ENCODE measurements at regions not wholly inside any gene's neighbourhood (a gene's known extent, or its start where the extent isn't known, plus 50 kb on each side); places are given as distances from the start of the nearest gene placed in this dataset.

GRCh38 chr15:93418566-93418965 lies 329.6 kb upstream of the RGMA start:
- DNase-seq (ENCODE audit: low read depth): no peak

DNA sequence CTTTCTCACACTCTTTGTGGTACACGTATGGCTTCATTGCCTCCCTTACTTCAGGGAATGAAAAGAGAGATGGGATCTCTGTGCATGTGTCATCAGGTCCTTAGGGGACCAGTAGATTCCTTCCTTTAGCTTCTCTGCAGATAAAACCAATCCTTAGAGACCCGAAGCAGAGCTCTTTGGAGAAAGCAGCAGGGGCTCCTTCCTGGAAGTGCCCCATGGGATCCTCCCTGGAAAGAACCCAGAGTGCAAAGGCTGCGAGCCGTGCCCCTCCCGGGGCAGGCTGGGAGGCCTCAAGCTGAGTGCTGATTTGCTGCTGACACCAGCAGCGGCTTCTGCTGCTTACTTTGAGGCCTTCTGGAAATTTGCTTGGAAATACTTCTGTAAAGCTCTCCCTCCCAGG lies 328.6 kb upstream of the RGMA start:
- DNase-seq (ENCODE audit: low read depth): no peak

GRCh38 chr15:93417156-93417555 lies 328.1 kb upstream of the RGMA start:
- no peak for DNase-seq (ENCODE audit: low read depth)

GRCh38 chr15:93415576-93415975 lies 326.6 kb upstream of the RGMA start:
- no peak for DNase-seq (ENCODE audit: low read depth)

DNA sequence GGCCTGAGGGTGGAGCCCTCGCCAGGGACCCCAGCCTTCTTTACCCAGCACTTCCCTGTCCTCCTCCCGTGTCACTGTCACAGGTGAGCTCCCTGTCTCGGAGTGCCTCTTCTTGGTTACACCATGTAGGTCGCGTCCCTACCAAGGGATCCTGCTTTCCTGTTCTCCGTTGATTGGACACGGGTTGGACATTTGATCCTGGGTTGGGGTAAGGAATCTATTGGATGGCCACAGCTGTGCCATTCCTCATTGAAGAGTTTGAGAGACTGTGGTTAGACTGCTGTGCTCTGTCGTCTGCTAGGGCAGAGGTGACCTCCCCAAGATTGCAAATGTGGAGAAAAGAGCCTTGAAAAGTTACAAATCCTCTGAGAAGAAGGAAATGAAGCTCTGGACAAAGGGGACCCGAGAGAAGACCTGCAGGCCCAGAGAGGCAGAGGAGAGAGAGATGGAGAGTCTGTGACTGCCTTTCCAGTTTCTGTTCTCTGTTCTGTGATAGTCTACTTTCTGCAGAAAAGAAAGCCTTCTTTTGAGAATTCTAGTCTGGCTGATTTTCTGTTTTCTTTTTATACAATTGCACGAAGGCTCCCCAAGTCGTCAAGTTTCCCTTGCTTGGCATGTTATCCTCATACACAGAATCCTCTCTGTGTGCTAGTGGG lies 325.7 kb upstream of the RGMA start:
- no peak for DNase-seq (ENCODE audit: low read depth)

GRCh38 chr15:93413745-93414144 lies 324.7 kb upstream of the RGMA start:
- no peak for DNase-seq (ENCODE audit: low read depth)

GRCh38 chr15:93399121-93399520 lies 310.1 kb upstream of the RGMA start:
- DNase-seq (ENCODE audit: low read depth): no peak

DNA sequence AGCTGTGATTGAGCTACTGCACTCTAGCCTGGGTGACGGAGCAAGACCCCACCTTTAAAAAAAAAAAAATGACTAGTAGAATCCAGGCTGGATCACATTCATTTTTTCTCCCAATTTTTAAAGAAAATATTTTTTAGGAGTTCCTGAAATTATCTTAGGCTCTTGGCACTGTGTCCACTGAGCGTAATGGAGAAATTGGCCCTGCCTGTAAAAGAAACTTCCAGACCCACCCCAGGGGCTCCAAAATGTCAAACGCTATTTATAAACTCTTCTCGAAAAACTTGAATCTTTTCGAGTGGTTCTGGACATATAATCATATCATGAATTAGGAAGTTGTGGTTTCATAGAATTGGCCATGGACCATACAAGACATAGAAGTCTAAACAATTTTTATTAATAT lies 300.2 kb upstream of the RGMA start:
- no peak for DNase-seq (ENCODE audit: low read depth)

- no peak for DNase-seq (ENCODE audit: low read depth)
Observed at GRCh38 chr15:93384886-93385285, 295.9 kb upstream of the RGMA start.

GRCh38 chr15:93382200-93382820 lies 293.3 kb upstream of the RGMA start:
- DNase-seq (ENCODE audit: low read depth): no peak

GRCh38 chr15:93378558-93378957 lies 289.5 kb upstream of the RGMA start:
- DNase-seq (ENCODE audit: low read depth): no peak

DNA sequence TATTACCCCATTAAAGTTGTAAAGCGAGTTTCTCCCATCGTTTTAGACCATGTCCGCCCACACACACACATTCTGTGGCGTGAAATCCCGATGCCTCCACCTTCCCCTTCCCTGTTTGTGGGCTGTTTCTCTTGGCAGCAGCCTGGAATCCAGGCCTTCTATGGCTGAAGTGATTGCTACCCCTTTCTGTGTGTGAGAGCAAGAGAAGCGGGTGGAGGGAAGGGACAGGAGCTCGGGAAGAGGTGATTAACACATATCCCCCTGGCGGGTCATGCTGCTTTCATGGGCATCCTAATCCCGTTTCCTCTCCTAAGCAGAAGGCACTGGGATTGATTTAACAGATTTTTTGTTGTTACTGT lies 283.8 kb upstream of the RGMA start:
- no peak for DNase-seq (ENCODE audit: low read depth)

DNA sequence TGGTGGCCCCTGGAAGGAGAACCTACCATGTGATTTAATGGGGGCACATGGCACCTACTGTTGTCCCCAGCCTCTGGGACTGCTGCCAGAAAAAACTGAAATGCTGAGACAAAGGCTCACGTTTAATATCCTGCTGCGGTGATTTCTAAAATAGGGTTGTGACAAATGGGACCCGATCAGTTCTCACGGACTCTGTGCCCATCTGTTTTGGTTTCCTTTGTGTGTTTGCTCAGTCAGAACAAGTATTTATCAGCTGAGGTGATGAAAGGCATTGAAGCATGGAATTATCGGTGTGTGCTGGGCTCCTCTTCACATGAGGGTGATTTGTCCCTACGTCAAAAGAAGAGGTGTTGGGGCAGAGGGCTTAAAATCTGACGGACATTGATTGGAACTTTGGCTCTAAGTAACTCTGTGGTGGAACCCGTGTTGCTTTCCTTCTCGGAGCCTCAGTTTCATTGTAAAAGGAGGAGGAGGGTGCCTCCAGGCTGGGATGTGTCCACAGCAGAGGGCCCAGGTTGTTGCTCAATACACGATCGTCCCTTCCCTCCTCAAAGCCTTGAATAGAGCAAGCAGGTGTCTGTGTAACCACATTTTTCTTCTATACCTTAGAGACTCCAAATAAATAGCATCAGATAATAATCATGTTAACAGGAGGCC lies 283.3 kb upstream of the RGMA start:
- DNase-seq (ENCODE audit: low read depth): no peak

- DNase-seq (ENCODE audit: low read depth): no peak
Observed at GRCh38 chr15:93366387-93367100, 277.5 kb upstream of the RGMA start.

- DNase-seq (ENCODE audit: low read depth): no peak
Observed at GRCh38 chr15:93362821-93363220, 273.8 kb upstream of the RGMA start.

DNA sequence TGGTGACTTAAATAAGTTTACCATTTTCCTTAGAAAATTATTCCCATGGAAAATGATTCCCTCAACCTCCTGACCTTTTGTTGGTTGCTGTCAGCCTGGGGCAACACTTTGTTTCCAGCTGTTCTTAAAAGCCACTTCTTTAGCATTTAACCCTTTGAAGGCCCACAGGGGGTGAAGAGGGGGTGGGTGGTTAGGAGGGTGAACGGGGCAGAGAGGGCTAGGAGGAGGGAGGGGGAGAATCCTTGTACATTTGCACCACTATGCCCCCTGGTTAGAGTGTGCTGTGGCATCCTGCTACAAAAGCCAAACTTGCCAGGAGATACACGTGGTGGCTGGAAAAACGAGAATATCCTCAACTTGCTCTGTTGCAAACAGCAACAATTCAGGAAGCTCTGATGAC lies 273.2 kb upstream of the RGMA start:
- no peak for DNase-seq (ENCODE audit: low read depth)

- no peak for DNase-seq (ENCODE audit: low read depth)
Observed at GRCh38 chr15:93361703-93362102, 272.7 kb upstream of the RGMA start.

DNA sequence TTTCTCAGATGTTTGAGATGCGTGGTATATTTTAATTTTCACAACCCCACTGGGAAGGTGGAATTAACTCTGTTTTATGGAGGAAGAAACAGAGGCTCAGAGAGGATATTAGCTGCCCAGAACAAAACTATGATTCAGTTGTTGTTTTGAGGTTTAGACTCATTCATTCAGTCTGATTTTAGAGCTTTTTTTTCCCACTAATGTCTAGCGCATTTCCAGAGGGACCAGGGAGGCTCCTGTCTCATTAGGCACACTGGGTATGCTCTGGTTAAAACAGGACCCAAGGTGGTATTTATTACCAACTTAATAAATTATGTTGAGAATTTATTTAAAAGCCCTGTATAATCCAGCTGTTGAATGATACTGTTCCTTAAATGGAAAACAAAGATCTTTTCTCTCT lies 272.0 kb upstream of the RGMA start:
- DNase-seq (ENCODE audit: low read depth): no peak

DNA sequence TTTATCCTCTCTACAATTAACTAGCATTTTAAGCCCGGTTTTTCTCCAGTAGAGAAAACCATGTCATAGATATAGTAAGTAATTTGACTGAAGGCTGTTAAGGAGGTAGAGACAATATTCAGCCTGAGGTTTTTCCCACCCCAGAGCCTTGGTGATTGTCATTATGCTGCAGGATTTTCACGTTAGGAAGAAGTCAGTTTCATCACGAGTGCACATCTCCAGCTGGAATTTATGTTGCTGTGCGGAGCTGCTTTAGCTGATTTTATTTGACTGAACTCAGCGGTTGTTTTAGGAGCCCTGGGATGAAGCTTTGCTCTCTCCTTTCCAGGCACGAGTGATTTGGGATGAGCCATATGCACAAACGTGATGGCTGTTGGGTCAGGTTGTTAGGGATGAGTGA lies 271.3 kb upstream of the RGMA start:
- DNase-seq (ENCODE audit: low read depth): no peak

DNA sequence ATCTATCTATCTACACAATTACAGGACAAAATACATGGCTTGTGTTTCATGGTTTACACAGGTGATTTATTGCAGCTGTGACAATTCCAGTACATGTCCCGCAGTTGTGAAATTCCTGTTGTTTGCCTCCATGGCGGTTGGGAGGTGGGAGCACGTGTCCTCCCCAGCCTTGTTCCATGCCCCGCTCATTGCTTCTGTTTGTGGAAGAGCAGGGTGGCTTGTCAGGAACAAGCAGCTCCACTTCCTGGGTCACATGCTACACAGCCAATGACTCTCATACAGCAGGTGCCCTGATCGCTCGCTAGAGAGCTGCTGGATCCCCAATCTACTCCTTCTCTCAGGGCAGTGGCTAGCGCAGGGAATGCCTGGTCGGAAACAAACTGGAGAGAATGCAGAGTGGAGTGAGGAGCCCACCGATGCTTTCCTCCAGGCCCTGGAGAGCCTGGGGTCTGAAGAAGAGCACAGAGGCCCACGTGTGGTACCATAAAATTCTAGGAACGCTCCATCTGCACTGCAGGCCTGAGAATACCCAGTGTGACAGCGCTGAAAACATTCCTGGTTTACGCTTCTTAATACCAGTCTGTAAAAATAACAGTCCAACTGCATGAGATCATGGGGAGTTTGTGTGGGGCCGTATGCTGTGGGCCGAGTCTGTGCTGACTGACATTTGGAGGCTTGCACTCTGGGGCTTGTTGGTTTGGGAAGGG lies 270.6 kb upstream of the RGMA start:
- DNase-seq (ENCODE audit: low read depth): no peak

- DNase-seq (ENCODE audit: low read depth): no peak
Observed at GRCh38 chr15:93359060-93359408, 270.0 kb upstream of the RGMA start.

DNA sequence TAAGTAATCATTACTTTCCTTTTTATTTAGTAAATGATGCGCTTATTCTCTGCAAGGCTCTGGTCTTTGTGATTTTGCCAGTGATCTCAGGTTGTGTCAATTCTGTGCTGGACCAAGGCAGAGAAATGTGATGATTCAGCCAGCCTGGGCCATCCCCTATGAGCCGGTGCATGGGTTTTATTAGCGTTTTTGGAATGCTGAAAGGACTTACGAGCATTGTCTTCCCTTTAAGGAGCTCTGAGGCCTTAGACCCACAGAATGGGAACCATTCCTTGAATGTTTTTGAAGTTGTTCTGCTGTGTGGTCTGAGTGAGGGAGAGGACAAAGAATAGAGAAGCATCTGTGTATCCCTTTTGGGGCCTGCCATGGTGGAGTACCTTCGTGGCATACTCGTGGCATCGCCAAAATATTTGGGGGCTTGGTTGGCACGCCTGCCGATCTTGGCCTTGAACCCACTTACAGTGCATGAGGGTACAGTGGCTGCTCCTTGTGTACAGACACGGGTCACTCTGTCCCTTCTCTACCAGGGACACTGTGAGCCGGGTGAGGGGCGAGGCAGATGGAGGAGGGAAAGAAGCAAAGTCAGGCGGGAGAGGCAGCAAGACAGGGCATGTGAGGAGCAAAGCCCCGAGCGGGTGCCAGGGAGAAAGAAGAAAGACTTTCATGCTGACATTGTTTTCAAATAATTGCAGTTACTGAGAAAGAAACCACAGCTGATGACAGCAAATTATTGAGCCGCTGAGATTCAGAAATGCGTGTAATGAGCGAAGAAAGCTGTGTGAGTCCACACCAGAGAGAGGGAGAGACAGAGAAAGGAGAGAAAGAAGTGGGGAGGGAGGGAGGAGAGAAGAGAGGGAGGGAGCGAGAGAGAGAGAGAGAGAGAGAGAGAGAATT lies 269.4 kb upstream of the RGMA start:
- no peak for DNase-seq (ENCODE audit: low read depth)
